HG03432 (cell line): ENCODE measurements at regions not wholly inside any gene's neighbourhood (a gene's known extent, or its start where the extent isn't known, plus 50 kb on each side); places are given as distances from the start of the nearest gene placed in this dataset.

ENCODE experiments used
- ATAC-seq: cut with Tn5 transposase; IDR thresholded peaks from one replicate; pipeline ENCODE4 v1.9.1; 2021; ENCODE audit warnings: mild to moderate bottlenecking, moderate library complexity; ENCODE audit not compliant: unreplicated experiment

DNA sequence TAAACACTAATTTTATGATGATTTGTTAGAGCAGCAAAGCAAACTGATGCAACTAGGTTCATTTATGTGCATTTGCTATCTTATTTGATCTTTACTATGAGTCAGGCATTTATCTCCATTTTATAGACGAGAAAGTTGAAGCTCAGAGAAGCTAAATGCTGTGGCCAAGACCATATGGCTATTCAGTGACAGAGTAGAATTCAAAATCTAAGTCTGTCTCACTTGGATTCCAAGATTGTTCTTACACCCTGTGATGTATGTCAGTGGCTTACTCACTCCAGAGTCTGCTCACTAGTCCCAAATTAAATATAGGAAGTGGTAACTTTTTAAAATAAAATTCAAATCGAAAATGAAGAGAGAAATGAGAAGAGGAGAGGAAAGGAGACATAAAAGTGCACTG, 114.0 kb upstream of the DDX18 start:
- ATAC-seq: no peak

DNA sequence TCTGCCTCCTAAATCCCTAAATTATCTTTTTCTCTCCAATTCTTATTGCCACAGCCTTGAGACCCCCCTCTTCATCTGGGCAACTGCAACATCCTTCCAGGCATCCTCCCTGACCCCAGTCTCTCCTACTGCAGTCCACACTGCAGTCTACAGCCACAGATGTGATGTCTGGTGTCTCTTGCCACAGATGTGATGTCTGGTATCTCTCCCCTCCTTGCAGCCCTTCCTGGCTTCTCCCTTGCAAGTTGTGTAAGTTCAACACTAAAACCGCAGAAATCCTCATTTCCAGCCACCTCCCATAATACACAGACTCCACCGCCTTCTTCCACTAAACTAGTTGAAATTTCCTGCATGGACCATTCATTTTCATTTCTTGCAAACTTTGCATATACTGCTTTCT, 113.1 kb upstream of the DDX18 start:
- no peak for ATAC-seq

DNA sequence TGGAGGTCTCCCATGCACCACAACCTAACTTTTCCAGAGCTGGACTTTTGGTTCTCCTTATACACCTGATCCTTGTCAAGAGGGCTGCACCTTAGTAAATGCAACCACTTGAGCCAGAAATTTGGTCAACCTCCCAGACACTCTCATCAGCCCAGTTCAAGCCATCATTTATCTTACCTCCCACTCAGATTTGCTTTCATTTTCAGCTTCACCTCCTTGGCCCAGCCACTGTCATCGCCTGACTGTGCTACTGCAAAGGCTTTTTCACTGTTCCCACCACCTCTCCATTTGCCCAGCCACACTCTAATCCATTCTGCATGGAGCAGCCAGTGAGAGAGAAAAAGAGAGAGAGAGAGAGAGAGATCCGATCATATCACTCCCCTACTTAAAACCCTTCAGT, 112.4 kb upstream of the DDX18 start:
- ATAC-seq: no peak

DNA sequence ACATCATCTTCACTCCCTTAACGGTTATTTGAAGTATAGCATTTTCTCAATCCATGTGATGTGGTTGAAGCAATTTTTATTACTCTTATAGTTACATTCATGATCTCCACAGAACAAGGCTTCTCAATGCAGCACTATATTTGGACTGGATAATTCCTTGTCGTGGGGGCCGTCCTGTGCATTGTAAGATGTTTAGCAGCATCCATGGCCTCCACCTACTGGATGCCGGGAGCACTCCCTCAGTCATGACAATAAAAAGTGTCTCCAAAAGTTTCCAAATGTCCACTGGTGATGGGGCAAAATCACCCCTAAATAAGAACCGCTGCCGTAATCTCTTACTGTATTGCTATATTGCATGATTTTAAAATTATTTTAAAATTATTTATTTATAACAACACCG, 110.6 kb upstream of the DDX18 start:
- ATAC-seq: no peak

DNA sequence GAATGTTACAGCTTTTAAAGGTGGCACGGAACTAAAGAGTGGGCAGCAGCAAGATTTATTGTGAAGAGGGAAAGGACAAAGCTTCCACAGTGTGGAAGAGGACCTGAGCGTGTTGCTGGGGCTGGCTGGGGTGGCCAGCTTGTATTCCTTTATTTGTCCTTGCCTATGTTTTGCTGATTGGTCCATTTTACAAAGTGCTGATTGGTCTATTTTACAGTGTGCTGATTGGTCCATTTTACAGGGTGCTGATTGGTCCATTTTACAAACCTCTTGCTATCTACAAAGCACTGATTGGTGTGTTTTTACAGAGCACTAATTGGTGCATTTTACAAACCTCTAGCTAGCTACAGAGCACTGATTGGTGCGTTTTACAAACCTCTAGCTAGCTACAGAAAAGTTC, 109.7 kb upstream of the DDX18 start:
- ATAC-seq: no peak

DNA sequence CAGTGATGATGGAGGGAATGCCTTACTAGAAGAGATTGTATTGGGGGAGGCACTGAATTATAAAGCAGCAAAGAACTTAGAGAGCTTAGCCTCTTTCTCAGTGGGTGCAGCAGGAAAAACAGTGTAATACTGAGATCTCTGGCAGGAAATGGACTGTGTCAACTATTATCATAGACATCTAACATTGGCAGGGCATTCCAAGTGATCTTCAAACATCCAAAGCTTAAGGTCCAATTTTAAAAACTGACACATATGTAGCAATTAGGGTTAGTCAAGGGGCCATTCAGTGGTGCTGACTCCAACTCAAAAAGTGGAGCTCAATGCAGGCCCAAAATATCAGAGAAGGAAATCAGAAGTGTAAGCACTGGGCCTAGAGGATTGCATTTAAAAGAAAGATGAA, 106.6 kb upstream of the DDX18 start:
- no peak for ATAC-seq

DNA sequence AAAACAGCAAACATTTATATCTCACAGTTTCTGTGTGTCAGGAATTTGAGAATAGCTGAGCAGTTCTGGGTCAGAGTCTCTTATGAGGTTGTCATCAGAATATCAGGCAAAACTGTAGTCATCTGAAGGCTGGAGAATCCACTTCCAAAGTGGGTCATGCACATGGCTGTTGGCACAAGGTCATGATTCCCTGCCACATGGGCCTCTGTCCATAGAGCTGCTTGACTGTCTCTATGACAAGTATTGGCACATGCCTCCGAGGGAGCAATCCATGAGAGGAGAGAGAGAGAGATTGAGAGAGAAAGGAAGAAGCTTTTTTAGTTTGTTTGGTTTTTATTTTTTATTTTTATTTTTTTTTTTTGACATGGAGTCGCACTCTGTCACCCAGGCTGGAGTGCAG, 101.8 kb upstream of the DDX18 start:
- ATAC-seq: no peak

DNA sequence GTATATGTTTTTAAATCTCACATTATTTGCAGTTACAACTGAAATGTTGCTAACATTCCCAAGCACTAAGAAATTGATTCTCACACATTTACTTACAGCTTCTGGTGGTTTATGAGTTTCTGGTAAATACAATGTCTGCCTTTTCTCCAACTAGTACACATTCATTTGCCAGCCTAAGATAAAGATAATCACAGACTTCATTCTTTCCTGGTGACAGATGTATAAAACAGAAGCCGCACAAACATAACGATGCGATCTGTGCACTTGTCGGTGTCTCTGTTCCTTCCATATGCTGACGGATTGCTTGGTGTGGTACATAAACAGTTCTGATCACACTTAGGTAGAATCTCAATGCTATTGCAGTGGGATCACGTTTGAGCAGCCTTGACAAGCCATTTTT, 100.4 kb upstream of the DDX18 start:
- ATAC-seq: no peak

DNA sequence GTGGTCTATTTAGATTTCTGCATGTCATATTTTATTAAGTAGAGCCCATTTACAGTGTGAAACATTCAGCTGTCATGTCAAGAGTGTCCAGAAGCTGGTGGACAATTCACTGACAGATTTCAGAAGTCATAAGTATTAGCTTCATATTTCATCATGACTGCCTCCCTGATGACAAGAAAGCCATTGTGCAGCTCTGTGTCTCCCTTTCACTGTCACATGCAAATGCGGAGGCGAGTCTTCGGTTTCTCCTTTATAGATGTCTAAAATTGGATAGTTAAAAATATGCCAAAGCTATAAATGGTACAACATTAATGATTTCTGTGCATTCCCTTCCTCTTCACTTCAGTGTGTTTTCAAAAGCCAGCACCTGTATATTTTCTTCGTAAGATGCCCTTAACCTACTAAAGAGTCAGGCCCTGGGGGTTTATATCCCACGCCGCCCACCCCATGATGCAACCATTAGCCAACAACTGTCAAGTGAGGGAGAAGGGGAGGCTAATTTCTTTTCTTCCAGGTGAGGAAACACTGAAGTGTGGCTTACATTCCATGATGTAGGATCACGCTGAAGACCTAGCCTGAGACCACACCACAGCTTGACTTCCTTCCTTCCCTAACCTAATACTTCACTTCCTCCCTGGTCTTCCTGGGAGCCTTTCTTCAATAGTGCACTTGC, 99.6 kb upstream of the DDX18 start:
- ATAC-seq: no peak

DNA sequence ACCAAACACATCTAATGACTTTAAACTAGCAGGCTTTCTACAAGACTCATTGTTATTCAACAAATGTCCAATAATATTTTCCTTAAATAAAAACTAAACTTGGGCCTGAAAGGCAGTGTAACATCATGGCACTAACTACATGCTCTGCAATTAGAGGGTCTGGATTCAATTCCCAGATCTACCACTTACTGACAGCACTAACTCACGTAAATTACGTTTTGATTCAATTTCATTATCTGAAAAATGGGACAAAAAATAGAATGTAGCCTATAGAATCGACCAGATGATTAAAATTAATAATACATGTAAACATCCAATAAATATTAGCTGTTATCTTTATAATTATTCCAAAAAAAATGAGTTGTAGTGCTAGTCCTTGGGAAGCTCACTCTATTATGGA, 98.0 kb upstream of the DDX18 start:
- ATAC-seq: no peak

DNA sequence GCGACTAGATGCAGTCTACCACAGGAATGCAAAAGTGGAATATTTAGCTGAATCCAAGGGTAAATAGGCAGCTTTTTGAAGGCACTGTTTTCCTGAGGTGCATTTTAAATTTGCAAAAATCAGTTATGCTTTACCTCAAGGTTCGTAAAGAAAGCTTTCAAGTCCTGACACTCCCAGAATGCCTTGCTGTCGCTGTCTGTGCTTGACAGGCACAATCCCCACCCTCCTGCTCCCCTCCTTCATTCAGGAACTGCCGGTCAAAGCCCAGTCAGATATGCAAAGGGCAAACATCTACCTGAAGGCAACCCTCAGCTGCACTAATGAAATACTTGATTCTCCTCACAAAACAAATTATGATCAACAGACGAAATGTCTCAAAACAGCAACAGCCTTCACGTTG, 97.4 kb upstream of the DDX18 start:
- no peak for ATAC-seq

DNA sequence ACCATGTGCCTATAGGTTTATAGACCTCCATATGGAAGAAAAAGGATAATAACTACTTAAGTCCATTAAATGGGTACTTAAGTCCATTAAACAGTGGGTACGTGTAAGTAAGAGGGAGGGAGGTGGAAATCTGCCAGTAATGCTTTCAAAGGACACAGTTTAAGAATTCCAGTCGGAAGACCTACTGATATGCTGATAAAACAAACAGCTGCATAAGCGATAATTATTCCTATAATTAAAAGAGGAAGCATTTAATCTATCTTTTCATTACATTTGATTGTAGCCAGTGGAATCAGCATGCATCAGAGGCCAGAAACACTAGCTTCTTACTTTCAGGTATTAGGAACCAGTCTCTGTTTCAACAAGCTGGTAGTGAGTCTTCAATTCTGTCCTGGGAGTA, 96.4 kb upstream of the DDX18 start:
- no peak for ATAC-seq

DNA sequence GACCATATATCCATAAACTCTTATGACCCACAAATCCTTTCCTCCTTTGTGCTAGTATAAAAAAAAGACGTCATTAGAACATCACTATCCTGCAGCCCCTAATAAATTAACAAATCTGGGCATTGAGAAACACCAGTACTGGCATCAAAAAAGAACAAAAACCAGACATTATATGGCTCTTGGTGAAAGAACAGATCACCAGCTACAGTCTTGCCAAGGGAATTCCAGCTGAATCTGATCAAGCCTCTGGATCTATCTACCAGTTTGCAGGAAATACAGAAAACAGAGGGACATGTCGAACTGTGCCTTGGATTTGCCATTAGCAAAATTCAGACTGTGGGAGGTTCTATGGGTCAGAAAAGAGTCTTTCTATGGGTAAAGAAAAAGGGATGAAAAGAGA, 93.7 kb upstream of the DDX18 start:
- ATAC-seq: no peak

DNA sequence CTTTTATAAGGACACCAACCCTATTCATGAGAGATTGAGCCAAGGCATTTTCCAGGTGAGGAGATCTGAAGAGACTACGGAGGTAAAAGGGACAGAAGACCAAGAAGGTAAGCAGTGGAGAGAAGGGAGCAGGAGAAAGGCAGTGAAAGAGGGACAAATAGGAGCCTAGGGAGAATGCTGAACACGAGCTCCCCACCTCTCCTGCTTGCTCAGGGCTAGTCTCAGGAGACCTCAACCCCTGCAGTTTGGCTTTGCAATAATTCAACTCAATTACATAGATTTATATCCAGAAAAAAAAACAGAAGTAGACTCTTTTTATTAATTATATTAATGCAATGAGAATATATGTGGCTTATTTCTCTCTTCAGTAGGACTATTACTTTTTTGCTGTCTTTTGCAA, 91.0 kb upstream of the DDX18 start:
- ATAC-seq: no peak

DNA sequence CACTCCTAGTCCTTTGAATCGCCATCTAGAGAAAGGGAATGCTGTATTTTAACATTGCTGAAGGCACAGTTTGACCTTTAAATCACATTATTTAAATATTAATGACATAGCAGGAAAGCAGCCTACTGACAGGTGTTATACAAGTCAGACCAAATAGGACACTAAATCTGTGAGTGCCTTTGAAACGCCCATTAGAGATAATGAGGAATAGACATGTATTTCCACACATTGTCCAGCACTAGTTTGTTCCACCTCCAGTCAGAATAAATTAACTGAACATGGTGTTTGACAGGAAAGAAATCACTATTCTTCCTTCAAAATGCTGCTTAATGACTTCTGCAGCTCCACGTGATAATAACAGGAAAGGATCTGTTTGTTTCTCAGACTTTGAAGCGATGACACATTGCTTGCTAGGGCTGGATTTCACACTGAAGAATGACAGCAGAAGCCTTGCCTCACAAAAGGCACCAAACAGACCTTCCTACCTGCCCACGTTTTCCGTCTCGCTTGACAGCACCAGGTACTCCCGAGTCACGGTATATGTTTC, 90.5 kb upstream of the DDX18 start:
- no peak for ATAC-seq

DNA sequence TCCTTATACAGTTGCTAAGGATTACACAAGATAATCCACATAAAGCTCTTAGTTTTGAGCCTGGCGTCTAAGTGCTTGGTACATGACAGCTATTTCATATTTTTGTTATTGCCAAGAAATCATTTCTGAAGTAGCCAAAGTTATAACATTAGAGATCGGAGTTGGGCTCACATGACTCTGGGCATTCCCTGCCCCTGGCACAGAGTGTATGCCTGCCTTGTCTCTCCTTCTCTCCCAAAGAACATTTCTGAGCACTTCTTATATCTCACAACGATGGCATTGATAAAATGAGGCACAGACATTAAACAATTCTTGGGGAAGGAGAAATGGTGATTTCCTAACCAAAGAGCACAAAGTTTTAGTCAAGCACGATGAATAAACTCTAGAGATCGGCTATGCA, 87.7 kb upstream of the DDX18 start:
- ATAC-seq: no peak

DNA sequence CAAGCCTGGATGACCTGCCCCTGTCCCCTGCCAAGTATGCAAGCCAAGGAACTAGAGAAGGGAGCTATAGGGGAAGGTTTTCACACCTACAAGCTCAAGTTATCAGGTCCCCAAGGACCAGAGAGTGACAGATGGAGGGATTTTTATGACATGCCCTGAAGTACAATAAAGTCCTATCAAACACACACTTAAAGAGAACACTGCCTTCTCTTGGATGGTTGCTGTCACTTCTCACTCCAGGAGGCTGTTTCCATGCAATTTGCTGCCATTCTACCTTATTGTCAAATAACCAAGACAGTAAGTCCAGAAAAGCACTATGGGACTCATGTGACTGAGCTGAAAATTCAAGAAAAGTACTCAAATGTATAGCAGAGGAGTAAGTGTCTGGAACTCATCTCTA, 76.6 kb upstream of the DDX18 start:
- no peak for ATAC-seq

DNA sequence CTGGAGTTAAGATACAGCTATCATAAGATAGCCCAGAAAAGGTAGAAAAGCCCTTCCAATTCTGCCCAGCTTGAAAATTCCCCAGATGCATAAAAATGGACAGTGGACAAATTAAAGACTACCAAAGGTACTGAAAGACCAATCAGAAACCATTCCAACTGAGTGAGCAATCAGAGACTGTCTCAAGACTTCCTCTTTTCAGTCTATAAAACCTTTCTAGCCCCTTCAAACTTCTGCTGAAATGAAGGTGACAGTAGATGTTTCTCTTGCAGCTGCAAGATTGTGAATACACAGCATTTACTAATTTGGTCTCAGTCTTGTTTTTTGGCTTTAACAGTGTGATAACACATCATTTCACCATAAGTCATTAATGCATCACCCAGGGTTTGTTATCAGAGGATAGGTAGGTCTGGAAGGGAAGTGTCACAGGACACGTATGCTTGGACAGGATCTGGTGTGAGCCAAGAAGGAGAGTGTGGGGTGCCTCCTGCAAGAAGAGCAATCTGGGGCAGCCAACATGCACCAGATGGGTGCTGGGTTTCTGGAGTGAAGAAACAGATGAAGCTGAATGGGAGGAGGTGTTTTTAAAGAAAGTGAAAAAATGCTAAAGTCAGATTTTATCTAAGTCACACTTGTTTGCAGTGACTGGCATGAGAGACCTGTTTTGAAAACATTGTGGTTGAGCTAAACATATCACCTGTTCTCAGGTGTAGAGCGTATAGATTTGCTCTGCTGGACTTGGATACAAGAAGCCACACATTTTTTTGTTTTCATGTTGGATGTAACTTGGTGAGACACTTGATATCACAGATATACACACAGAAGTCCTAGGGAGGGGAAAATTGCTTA, 75.3 kb upstream of the DDX18 start:
- no peak for ATAC-seq

DNA sequence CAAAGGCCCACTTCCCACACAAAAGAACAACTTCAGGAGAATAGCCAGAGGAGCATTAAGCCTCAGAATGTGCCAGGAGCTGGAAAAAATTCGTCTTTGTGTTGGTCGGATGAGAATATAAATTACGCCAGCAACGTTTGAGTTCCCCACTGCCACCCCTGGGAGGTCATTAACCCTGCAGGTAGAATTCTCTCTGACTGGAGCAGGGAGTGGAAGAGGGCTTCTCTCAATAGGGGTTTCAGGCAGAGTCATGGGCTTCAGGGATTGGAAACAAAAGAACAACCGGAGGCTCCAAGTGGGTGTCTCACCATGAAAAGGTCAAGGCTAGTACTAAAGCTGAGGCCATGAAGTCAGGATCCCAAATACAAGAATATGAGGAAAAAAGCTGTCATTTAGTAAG, 69.0 kb upstream of the DDX18 start:
- ATAC-seq: no peak

DNA sequence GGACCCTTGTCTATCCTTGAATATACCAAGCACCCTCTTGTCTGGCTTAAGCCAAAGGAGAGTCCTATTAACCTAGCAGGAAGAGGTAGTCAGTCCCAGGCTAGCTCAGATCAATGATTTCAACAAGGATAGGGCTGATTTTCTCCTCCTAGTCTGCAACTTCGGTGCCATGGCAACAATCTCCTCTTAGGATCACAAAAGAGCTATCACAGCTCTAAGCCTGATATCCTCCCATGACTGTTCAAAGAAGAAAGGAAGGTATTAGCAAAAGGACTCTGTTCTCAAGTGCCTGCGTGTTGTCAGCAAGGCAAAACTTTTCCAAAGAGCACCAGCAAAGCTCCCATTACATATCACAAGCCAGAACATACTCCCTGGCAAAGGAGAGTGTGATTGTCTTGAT, 58.7 kb upstream of the DDX18 start:
- ATAC-seq: no peak

DNA sequence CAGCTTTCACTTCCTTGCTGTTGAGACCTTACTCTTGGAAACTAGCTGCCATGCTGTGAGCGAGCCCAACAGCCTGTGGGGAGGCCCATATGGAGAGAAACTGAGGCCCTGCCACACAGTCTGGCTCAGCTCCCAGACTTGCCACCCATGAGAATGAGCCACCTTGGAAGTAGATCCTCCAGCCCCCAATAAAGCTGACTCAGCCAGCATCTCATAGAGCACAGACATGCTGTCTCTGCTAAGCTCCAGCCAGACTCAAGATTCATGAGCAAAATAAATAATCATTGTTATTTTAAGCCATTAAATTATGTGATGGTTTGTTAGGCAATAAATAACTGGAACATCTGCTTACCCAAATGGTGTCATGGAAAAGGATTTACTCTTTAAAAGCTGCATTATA, 53.6 kb upstream of the DDX18 start:
- ATAC-seq: no peak

DNA sequence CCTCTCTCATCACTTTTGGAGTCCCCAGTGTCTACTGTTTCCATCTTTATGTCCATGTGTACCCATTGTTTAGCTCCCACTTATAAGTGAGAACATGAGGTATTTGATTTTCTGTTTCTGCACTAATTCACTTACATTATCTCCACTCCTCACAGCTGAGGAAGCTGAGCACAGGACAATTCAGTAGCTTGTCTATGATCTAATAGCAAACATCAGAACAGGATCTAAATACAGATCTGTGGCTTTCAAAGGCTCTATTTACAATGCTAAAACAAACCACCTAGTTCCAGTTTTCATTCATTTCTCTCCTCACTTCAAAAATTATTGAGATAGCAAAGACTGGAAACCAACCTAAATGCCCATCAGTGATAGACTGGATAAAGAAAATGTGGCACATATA, 52.0 kb upstream of the DDX18 start:
- ATAC-seq: no peak
